Neural progenitor cell (in vitro differentiated cells): ENCODE measurements at regions not wholly inside any gene's neighbourhood (a gene's known extent, or its start where the extent isn't known, plus 50 kb on each side); places are given as distances from the start of the nearest gene placed in this dataset.

Experiments
- DNase-seq: peaks from one replicate; pipeline ENCODE4 v3.0.0-alpha.2; 2016; ENCODE audit warnings: low spot score
- H2AFZ ChIP-seq: fragments of 200-600 bp; sonication (generic); replicated peaks from 2 replicates; pipeline ENCODE4 v1.6.1; 2016; ENCODE audit warnings: antibody characterized with exemption
- H3F3A ChIP-seq: fragments of 200-600 bp; sonication (generic); 2 replicates; pipeline ENCODE4 v1.6.1; 2016; ENCODE audit warnings: antibody characterized with exemption, low read depth
- H3K27ac ChIP-seq: fragments of 200-600 bp; sonication (generic); 2 replicates; pipeline ENCODE4 v1.5.1; 2016; ENCODE audit warnings: mild to moderate bottlenecking
- H3K27me3 ChIP-seq: fragments of 200-600 bp; sonication (generic); 2 replicates; pipeline ENCODE4 v1.6.1; 2016; ENCODE audit warnings: mild to moderate bottlenecking, moderate library complexity
- H3K36me3 ChIP-seq: fragments of 200-600 bp; sonication (generic); 2 replicates; pipeline ENCODE4 v1.5.1; 2016
- H3K4me1 ChIP-seq: fragments of 200-600 bp; sonication (generic); 2 replicates; pipeline ENCODE4 v1.6.1; 2016; ENCODE audit warnings: mixed run types
- H3K4me2 ChIP-seq: fragments of 200-600 bp; sonication (generic); 2 replicates; pipeline ENCODE4 v1.6.1; 2016
- H3K4me3 ChIP-seq: fragments of 200-600 bp; sonication (generic); 2 replicates; pipeline ENCODE4 v1.5.1; 2016
- H3K79me2 ChIP-seq: fragments of 200-600 bp; sonication (generic); 2 replicates; pipeline ENCODE4 v1.6.1; 2016; ENCODE audit warnings: low read depth
- H3K9ac ChIP-seq: fragments of 200-600 bp; sonication (generic); 2 replicates; pipeline ENCODE4 v1.6.1; 2016
- H3K9me3 ChIP-seq: fragments of 200-600 bp; sonication (generic); 2 replicates; pipeline ENCODE4 v1.5.1; 2016; ENCODE audit warnings: low read depth
- H4K20me1 ChIP-seq: fragments of 200-600 bp; sonication (generic); 2 replicates; pipeline ENCODE4 v1.6.1; 2016; ENCODE audit warnings: low read depth
- H3K27ac Mint-ChIP-seq: 3 replicates; pipeline ENCODE4 v1.8.0; 2021; ENCODE audit warnings: mixed read lengths
- H3K27me3 Mint-ChIP-seq: 2 replicates; pipeline ENCODE4 v1.8.0; 2022; ENCODE audit warnings: low read depth, mild to moderate bottlenecking, inconsistent platforms, moderate library complexity, mixed read lengths; ENCODE audit not compliant: insufficient read depth
- H3K36me3 Mint-ChIP-seq: 3 replicates; pipeline ENCODE4 v1.8.0; 2021; ENCODE audit warnings: mixed read lengths
- H3K4me1 Mint-ChIP-seq: 3 replicates; pipeline ENCODE4 v1.8.0; 2021; ENCODE audit warnings: mixed read lengths
- H3K4me3 Mint-ChIP-seq: 3 replicates; pipeline ENCODE4 v1.8.0; 2021; ENCODE audit warnings: mild to moderate bottlenecking, moderate library complexity, mixed read lengths
- H3K9me3 Mint-ChIP-seq: 3 replicates; pipeline ENCODE4 v1.8.0; 2020; ENCODE audit warnings: mixed read lengths
- CTCF ChIP-seq: fragments of 200-600 bp; sonication (generic); IDR thresholded peaks from 2 replicates; pipeline ENCODE4 v1.5.1; 2017; ENCODE audit warnings: antibody characterized with exemption, mild to moderate bottlenecking
- EZH2 ChIP-seq: fragments of 200-600 bp; sonication (generic); IDR thresholded peaks from 2 replicates; pipeline ENCODE4 v1.6.1; 2017; ENCODE audit warnings: antibody characterized with exemption, mild to moderate bottlenecking, moderate library complexity
- EZH2phosphoT487 ChIP-seq: fragments of 200-600 bp; sonication (generic); IDR thresholded peaks from 2 replicates; pipeline ENCODE4 v1.6.1; 2017; ENCODE audit warnings: antibody characterized with exemption

GRCh38 chr5:3031733-3032378 is 280.4 kb upstream of the IRX2 start:
- DNase-seq: no peak
- H3K4me2 ChIP-seq: no peak overlapping the region
- no peaks in the 10 kb centered on the region for H3K36me3 ChIP-seq
- H3K27me3 ChIP-seq: no peaks in the 10 kb centered on the region
- H4K20me1 ChIP-seq: no peaks in the 10 kb centered on the region
- no peaks in the 10 kb centered on the region for H3K9me3 ChIP-seq
- Mint-ChIP-seq H3K9me3 (peaks cover 2% of the 10 kb centered on the region), H3K36me3 (no peaks in the 10 kb centered on the region), H3K4me3 (no peak overlapping the region), H3K27ac (no peak overlapping the region), H3K4me1 (peaks cover 20% of the 10 kb centered on the region), H3K27me3 (peaks cover 7% of the 10 kb centered on the region)
- H3K9ac ChIP-seq: no peak overlapping the region
- H2AFZ ChIP-seq: no peak overlapping the region
- H3K4me3 ChIP-seq: no peak overlapping the region
- H3F3A ChIP-seq: no peaks in the 10 kb centered on the region
- no peak overlapping the region for H3K27ac ChIP-seq
- peaks cover 7% of the 10 kb centered on the region for H3K4me1 ChIP-seq
- no peaks in the 10 kb centered on the region for H3K79me2 ChIP-seq
- TF ChIP-seq EZH2phosphoT487 (no peak), EZH2 (no peak), CTCF (no peak)

- Mint-ChIP-seq H3K27me3 (peaks cover 7% of the 10 kb centered on the region), H3K27ac (peak overlapping the region; percentile 50), H3K4me3 (no peak overlapping the region), H3K4me1 (peaks cover 30% of the 10 kb centered on the region), H3K36me3 (no peaks in the 10 kb centered on the region), H3K9me3 (no peaks in the 10 kb centered on the region)
- Histone ChIP-seq H3F3A (no peaks in the 10 kb centered on the region), H4K20me1 (no peaks in the 10 kb centered on the region), H3K4me2 (no peak overlapping the region), H2AFZ (no peak overlapping the region), H3K36me3 (no peaks in the 10 kb centered on the region), H3K9ac (no peak overlapping the region), H3K4me1 (peaks cover 7% of the 10 kb centered on the region), H3K79me2 (no peaks in the 10 kb centered on the region), H3K9me3 (no peaks in the 10 kb centered on the region), H3K27ac (no peak overlapping the region), H3K4me3 (no peak overlapping the region), H3K27me3 (no peaks in the 10 kb centered on the region)
- DNase-seq: no peak
- TF ChIP-seq CTCF: no peak
- TF ChIP-seq EZH2phosphoT487: no peak
- no peak for TF ChIP-seq EZH2
Observed at GRCh38 chr5:3030511-3031165, 279.2 kb upstream of the IRX2 start.

GRCh38 chr5:3029396-3029795 is 277.9 kb upstream of the IRX2 start:
- Mint-ChIP-seq H3K9me3 (no peaks in the 10 kb centered on the region), H3K36me3 (no peaks in the 10 kb centered on the region), H3K4me1 (peaks cover 37% of the 10 kb centered on the region), H3K4me3 (no peak overlapping the region), H3K27ac (no peak overlapping the region), H3K27me3 (peaks cover 7% of the 10 kb centered on the region)
- no peak for DNase-seq
- no peak overlapping the region for H3K4me2 ChIP-seq
- no peaks in the 10 kb centered on the region for H3K27me3 ChIP-seq
- H2AFZ ChIP-seq: no peak overlapping the region
- TF ChIP-seq EZH2 (no peak), EZH2phosphoT487 (no peak), CTCF (no peak)
- no peaks in the 10 kb centered on the region for H3K9me3 ChIP-seq
- no peak overlapping the region for H3K27ac ChIP-seq
- peaks cover 7% of the 10 kb centered on the region for H3K4me1 ChIP-seq
- H3F3A ChIP-seq: no peaks in the 10 kb centered on the region
- no peak overlapping the region for H3K9ac ChIP-seq
- H3K79me2 ChIP-seq: no peaks in the 10 kb centered on the region
- no peak overlapping the region for H3K4me3 ChIP-seq
- H4K20me1 ChIP-seq: no peaks in the 10 kb centered on the region
- no peaks in the 10 kb centered on the region for H3K36me3 ChIP-seq
